GM21825 (cell line): ENCODE measurements at regions not wholly inside any gene's neighbourhood (a gene's known extent, or its start where the extent isn't known, plus 50 kb on each side); places are given as distances from the start of the nearest gene placed in this dataset.
A peak's percentile ranks its signal among the peaks of the same experiment; 100 is the strongest.

Source experiments
- ATAC-seq: cut with Tn5 transposase; IDR thresholded peaks from one replicate; pipeline ENCODE4 v1.9.1; 2021; ENCODE audit warnings: mild to moderate bottlenecking, moderate library complexity; ENCODE audit not compliant: unreplicated experiment

DNA sequence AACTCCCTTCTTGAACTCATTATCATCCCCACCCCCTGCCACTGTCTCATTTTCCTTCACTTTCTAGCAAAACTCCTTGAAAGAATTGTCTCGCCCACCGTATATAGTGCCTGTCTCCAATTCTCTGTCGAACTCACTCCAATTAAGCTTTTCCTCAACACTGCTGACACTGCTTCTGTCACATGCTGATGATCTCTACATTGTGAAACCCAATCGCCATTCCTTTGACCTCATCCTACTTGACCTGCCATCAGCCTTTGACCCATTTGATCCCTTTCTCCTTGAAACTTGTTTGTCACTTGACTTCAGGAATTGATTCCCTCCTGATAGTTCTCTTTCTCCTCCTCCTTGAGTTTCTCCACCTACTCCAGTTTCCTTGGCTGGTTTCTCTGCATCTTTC lies 54.8 kb downstream of the CCDC71L start:
- ATAC-seq = no peak

DNA sequence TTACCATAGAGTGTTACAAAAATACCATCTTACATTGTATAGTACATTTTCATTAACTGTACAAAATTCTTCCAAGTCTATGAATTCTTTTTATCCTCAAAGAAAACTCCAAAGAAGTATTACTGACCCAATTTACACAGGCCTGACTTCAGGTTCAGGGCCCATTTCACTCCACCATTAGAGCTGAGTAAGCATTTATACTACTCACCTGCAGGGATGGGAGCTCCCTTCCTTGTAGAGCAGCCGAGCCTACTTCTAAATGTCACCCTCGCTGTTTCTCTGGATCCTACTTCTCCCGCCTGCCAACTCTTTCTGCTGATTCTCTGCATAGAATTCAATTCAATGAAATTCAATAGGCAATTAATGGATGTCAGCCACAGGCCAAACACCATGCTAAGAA lies 56.0 kb downstream of the CCDC71L start:
- no peak for ATAC-seq

DNA sequence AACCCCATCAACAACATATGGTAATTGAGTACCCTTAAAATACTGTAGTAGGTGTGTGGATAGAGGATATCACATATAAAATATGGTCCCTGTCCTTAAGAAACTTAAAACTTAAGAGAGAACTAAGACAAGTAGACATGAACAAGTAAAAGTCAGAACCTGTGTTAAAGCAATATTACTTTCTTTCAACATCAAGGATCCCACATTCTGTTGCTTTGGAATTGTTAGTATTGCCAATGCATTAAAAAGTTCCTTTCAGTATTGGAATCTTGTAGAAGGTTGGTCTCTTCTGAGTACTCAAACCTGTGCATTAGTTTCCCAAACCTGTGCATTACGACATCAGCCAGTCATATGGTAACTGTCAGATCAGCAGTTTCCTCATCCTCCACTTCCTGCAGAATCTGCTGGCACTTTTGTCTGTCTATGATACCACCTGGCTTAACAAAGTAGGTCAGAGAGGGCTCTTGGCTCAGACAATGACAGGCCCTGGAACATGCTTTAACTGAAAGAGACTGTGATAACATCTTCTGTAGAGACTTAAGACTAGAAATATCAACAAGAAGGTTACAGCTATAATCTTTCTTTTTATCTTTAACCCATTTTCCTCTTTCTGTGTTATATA lies 56.5 kb downstream of the CCDC71L start:
- no peak for ATAC-seq

DNA sequence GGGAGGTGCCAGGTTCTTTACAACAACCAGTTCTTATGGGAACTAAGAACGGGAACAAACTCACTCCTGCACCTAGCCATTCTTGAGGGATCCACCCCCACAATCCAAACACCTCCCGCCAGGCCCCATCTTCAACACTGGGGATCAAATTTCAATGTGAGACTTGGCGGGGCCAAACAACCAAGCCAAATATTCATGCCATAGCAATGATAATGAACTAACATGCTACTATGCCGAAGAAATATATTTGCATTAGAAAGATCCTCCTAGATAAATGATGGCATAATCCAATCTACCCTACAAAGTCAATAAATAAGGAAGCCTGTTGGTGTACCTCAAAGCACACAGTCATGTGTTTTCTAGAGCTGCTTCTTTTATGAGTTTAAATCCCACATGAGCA lies 57.6 kb downstream of the CCDC71L start:
- no peak for ATAC-seq

DNA sequence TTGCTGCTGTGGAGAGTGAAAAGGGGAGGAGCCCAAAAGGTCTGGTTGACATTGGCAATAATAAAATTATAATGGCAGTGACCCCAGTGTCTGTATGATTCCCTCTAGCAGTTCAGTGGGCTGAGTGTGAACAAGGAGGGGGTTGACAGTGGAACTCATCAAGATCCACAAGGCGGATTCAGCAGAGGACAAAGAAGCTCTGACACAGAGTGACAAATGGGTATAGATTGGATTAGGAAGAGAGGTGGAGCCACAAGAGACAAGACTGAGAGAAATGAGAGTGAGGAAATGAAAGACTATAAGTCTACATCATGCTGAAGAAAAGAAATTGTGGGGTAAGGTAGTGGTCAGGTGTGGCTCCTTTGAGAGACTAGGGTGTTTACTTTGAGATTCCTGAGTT lies 58.9 kb downstream of the CCDC71L start:
- ATAC-seq = no peak

DNA sequence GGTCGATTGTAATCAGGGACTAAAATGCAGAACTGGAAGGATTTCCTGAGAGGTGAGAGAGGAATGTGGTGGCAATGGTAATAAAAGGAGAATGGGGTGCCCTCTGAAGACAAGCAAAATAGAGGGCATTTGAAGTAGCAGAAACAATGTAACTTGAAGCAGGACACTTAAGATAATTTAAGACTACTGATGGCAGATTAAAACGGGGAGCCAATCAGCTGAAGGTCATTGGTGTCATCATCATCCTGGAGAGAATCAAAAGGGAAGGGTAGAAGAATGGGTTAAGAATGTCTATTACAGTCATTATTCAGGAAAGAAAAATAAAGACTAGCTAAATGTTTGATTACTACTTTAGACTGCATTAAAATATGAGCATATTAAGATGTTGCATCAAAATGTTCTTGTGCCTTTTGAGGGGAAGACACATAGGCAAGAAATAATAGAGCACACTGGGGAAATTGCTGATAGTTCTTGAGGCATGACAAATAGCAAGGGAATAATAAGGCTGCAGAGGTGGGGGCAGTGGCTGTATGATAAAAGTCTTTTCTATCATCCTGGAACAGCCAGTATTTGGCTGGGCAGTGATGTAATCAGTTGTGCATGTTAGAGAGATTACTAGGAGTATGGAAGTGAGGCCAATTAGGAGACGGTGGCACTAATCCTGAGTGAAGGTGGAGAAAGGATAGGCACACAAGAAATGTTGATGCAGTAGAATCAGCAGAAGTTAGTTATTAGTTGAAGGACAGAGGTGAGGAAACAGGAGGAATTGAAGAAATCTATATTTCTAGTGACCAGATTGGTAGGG lies 60.2 kb downstream of the CCDC71L start:
- no peak for ATAC-seq

DNA sequence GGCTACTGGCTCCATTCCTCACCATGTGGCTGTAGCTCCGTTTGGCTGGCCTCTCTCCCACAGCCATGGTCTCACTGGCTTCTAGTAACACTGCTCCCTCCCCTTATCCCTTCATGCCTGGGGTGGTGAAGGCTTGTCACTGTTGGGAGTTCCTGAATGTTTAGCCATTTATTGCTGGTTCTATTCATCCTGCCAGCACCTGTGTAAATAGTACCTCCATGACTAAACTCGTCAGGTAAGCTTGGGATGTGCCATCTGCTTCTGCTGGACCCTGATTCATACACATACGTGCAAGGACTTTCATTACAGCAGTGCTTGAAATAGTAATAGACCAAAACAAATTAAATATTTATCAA lies 61.6 kb downstream of the CCDC71L start:
- ATAC-seq = no peak

DNA sequence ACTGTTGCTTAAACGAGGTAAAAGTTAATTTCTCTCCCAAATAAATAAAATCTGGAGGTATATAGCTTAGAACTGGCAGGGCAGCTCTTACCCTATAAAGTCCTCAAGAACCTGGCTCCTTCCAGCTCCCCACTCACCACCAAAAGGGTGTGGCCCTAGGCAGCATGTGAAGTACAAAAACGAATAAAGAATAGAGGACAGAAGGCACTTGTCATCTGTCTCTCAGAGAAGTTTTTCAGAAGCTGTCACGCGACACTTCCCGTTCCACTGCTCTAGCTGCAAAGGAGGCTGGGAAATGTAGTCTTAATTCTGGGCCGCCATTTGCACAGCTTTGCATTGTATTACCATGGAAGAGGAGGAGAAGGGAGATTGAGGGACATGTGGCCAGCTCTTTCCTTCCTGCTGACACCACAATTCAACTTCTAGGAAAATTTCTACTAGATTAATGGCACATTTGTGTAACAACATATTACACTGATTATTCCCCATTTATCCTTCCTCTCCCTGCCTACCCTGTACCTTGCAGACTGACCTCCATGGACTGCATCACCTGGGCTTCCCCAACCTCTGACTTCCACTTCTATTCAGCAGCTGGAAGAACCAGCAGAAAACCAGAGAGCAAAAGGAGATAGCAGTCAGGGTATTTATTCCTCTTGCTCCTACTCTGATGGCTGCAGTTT lies 62.2 kb downstream of the CCDC71L start:
- peak; percentile 98 for ATAC-seq

DNA sequence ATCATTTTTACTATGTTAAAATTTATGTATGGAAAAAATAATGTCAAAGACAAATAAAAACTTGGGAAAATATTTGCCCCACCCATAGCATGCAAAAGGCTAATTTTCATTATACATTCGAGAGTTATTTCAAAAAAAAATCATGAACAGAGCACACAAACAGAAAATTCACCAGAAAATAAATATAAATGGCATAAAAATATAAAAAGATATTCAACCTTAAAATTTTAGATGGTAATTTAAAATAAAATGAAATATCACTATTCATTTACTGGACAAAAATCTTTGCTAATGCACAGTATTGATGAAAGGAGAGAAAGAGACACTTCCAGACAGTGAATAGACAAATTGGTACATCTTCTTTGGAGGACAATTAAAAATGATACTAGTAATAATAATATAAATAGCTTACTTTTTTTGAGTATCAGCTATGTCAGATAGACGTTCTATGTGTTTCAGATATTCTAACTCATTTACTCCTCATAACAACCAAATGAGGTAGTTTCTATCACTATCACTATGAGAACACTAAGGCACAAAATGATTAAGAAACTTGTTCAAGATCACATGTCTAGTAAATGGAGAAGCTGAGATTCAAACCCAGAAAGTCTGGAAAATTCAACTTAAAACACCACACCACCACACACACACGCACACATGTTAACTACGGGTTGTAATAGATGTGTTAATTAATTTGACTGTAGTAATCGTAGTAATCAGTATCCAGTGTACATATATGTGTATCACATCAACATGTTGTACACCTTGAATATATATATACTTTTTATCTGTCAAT lies 63.0 kb downstream of the CCDC71L start:
- no peak for ATAC-seq

DNA sequence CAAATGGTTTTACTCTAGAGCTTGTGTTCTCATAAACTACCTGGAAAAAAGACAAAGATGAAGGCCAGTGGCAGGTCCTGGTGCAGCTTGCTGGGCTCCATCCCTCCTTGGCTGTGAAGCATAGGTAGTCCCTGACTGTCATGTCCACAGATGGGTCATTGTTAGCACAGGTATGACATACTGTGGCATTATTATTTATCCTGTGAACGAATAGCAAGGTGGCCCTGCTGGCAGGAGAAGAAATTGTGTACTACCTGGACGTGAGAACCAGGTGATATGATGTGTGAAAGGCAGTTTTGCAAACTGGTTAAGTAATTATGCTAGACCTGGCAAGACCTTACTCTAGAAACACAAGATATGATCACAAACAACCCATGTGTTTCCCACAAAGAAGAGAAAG lies 63.9 kb downstream of the CCDC71L start:
- no peak for ATAC-seq

DNA sequence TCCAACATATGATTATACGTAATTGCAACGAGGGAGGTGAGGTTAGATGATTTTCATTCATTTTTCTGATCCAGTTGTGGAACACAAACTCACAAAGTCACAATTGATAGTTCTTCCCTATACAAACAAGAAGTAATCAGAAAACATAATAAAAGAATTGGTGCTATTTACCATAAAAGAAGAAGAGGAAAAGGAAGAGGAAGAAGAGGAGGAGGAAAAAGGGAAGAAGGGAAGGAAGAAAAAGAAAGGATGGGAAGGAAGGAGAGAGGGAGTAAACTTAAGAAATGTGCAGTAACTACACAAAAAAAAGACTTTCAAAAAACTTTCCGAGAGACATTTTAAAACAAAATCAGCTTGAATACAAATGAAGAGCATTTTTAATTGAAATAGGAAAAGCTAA lies 65.0 kb downstream of the CCDC71L start:
- ATAC-seq = no peak

DNA sequence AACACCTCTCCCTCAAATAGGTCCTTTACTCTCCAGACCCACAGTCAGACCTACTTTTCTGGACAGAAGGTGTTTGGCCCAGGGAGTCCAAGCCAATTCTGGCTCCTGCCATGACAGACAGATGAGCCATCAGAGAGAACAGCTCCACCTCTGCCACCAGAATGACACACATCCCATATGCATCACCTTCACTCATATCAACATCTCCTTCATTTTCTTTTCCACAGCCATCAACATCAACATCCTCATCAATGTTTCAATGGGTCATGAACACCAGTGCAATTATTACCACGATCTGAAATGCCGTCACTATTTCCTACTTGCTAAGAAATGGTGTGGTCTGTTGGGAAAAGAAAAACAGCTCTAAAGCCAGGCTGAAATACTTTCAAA lies 67.9 kb downstream of the CCDC71L start:
- no peak for ATAC-seq

DNA sequence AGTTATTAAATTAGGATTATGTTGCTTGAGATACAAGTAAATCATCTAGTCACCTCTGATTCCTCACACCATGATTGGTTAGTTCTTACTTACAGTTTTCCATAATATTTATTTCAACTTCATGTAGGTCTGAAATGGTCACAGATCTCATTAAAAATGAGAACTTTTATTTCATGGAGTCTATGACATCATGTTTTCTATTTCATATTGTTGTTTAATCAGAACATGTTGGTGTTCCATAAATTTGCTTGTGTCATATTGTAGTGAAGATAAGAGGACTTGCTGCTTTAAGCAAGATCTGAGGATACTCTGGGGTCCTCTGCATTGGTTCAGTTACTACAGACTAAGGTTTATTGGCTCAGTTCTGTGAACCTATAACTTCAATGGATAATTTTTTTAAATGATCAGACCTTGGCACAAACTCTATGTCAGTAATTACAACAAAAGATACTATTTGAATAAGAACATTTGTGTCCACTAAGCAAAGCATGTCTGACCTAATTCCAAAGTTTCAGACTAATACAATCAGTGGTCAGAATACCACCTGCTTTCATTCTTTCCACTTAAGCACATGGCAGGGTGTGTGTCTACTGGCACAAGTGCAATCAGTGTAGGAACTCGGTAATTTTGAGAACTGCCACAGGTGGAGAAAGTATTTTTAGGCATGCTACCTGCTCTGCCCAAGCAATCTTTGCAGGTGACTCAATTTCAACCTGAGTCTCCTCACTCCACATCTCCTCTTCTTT lies 68.5 kb downstream of the CCDC71L start:
- ATAC-seq = no peak

DNA sequence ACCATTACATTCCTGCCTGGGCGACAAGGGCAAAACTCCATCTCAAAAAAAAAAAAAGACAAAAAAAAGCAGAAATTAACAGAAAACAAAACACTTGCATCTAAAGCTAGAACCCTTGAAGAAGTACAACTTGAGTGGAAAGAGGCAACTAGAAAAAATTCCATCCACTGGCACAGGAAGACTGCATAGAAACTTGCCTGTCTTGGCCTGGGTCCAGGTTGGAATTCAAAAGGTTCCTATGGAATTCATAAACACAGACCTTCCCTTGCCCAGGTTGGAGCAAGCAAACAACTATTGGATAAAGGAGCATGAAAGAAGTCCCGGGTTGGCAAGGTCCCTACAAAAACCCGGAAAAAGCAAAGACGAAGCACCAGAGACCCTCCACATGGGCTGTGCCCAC lies 69.8 kb downstream of the CCDC71L start:
- ATAC-seq = no peak

DNA sequence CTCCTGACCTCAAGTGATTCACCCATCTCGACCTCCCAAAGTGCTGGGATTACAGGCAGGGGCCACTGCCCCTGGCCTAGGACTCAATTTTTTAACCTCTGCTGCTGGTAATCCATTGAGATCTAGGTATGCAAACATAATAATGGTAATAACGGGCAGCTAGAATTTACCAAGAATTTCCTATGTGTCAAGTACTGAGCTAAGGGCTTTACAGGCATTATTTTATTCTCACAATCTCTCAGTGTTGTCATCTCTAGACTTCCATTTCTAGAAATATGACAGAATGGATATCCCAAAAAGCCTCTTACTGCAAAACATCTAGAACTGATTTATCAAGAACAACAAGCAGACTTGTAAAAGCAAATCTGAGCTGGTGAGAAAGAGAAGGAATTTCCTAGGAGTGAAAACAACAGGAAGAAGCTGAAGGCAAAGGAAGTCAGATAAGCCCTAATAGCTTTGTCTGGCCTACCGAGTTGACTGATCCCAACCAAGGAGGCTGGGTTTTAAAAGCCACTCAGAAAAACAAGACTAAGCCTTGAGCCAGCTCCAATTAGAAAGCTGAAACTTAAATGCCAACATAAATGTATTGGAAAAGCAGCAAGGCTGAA lies 70.6 kb downstream of the CCDC71L start:
- no peak for ATAC-seq

DNA sequence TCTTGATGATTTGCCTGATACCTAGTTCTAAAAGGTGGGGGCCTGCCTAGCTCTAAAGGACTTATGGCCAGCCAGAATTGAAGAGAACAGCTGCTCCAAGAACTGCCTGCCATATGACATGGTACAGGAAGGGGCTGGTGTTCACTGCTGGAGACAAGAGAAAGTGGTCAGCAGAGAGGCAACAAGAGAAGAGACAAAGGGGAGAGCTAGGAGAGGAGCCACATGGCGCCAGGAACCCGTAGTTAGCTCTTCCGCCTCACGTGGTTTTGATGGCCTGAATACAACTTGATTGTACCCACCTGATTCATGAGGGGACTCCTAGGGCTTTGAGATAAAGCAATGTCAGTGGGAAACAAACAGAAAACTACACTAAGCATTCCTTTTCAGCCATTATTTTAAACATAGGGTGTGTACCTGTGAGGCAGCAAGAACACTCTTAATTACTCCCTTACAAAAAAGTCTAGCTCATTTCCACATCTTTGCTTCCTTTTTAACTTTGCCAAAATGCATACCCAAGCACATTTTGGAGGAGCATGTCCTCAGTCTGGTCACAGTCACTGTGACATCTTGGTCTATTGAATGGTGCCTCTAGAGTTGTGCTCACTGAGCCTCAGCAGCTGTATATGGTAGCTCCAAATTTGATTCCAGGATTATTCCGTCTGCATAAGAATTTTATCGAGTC lies 71.6 kb downstream of the CCDC71L start:
- ATAC-seq = no peak

DNA sequence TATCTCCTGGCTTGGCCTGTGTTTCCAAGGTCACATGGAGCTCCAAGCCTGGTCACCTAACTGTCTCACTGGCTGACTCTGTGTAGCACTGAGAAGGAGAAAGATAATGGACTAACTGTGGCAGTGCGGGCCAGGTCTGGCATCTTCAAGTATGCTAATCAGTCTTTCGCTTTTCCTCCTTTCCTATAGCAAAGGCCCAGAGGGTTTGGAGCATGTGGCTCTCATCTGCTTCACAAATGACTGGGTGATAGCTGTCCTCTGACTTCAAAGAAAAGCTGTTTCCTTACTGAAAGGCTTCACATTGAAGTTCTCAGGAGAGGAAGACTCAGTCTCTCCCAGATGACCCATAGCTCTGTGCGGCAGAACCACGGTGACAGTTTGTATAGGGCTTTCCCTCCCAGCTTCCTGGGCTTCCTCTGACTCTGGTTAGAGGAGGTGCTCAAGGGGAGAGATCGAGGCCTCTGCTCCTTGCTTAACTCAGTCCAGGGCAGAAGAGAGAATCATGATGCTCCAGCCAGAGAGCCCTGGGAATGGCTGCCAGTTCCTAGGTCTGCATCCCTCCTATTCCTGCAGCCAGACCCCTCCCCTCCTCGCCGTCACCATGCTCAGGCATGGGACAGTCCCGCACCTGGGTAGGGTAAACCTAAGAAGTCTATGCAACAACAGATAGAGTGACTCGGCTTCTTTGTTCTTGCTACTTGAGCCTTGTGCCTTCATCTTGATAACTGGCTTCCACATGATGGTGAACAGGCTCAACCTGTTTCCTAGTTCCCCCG lies 72.3 kb downstream of the CCDC71L start:
- no peak for ATAC-seq

DNA sequence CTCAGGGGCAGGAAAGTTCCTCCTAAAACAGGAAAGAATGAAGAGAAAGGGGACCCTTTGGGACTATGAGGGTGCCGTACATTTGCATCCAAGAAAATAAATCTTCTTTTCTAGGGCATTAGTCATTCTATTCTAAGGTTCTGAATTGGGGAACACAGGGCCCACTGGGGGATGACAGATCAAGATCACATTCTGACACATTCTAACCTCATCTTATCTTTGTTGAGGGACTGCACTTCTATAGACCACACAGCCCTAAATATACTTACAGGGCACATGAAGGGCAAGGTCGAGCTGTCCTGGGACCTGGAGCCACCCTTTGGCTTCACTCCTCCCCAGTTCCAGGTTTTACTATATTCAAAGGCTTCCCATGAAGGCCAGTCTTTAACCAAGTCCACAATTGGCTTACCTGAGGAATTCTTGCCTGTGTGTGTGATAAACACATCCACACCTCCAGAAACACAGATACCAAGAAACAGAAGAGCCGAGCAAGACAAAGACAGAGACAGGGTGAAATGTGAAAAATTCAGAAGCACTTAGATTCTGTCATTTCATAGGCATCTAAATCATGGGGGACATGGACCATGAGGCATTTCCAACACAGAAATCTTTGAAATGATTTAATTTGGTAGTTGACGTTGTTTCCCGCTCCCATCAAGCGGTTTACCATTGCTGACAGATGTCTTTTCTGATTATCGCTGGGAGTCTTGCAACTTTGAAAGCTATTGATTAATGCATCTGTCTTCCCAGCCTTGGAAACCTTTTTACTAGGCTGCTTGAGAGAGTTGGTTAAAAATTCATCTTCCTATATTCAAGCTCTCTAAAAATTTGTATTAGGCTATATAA lies 75.8 kb downstream of the CCDC71L start:
- no peak for ATAC-seq
